Esophagus muscularis mucosa (tissue), 3 donors: ENCODE measurements at regions not wholly inside any gene's neighbourhood (a gene's known extent, or its start where the extent isn't known, plus 50 kb on each side); places are given as distances from the start of the nearest gene placed in this dataset.

ENCODE experiments used
- POLR2A ChIP-seq: fragments of 450-650 bp; IDR thresholded peaks from one replicate; pipeline ENCODE4 v1.6.1; 2017; ENCODE audit warnings: antibody characterized with exemption, moderate library complexity, mild to moderate bottlenecking, low read depth
- POLR2AphosphoS5 ChIP-seq, 2 donors: sonication (generic); formaldehyde crosslinking; IDR thresholded peaks; one replicate each; pipeline ENCODE4 v1.6.1; 2017; ENCODE audit warnings: antibody characterized with exemption in 2 of 2
- TF ChIP-seq, protein P1 (sequence below), 3 experiments: fragments of 200-600 bp in 2 of 3; fragments of 450-650 bp in 1 of 3; sonication (generic) in 2 of 3; IDR thresholded peaks; one replicate each; pipeline ENCODE4 v1.5.1; 2017 to 2019; ENCODE audit warnings: antibody characterized with exemption in 3 of 3, mild to moderate bottlenecking in 2 of 3, moderate library complexity in 1 of 3

DNA sequence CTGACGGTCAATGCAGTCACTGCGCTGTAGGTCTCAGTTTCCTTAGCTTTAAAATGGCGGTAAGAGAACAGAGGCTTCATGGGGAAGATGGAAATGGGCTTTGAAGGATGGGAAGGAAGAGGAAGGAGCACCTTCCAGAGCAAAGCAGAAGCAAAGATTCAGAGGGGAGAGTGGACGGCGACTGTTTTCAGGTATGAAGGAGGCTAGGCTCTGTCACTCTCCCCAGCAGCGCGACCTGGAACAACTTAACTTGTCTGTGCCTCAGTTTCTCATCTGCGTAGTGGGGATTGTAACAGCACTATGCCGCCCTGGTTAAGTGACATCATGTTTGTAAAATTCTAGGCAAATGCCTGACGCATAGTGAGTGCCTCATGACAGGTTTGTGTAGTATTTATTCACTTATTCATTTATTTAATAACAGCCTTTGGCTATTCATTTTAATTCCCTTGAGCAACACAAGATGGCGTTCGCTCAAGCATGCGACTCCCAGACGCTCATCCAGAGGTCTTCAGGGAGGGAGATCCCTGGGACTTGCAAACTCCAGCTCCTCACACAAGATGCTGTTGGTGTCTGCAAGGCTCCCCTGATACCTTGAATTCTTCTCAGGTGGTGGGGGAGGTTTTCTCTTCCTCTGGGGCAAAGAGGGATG is 336.3 kb downstream of the DYSF start:
- TF ChIP-seq, protein P1, sequence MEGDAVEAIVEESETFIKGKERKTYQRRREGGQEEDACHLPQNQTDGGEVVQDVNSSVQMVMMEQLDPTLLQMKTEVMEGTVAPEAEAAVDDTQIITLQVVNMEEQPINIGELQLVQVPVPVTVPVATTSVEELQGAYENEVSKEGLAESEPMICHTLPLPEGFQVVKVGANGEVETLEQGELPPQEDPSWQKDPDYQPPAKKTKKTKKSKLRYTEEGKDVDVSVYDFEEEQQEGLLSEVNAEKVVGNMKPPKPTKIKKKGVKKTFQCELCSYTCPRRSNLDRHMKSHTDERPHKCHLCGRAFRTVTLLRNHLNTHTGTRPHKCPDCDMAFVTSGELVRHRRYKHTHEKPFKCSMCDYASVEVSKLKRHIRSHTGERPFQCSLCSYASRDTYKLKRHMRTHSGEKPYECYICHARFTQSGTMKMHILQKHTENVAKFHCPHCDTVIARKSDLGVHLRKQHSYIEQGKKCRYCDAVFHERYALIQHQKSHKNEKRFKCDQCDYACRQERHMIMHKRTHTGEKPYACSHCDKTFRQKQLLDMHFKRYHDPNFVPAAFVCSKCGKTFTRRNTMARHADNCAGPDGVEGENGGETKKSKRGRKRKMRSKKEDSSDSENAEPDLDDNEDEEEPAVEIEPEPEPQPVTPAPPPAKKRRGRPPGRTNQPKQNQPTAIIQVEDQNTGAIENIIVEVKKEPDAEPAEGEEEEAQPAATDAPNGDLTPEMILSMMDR (IDR thresholded peaks at IDR 0.05) = no peak
- TF ChIP-seq POLR2A = no peak
- no peak for TF ChIP-seq POLR2AphosphoS5 (IDR thresholded peaks at IDR 0.05)
